ENCODE measurements at regions not wholly inside any gene's neighbourhood (a gene's known extent, or its start where the extent isn't known, plus 50 kb on each side); places are given as distances from the start of the nearest gene placed in this dataset.
"Not testable (repeated sequence)": the region's sequence is repeated elsewhere in the genome, so short reads cannot be mapped to it uniquely, and the experiment has no call there.

GRCh38 chr11:91394073-91394726, 830.4 kb upstream of the FAT3 start:
- no peak for DNase-seq (ENCODE audit: extremely low read depth, low read depth, low spot score)

GRCh38 chr11:91382946-91383345, 841.7 kb upstream of the FAT3 start:
- no peak for DNase-seq (ENCODE audit: extremely low read depth, low read depth, low spot score)

- DNase-seq (ENCODE audit: extremely low read depth, low read depth, low spot score), result no peak
These were observed 849.8 kb upstream of the FAT3 start for GRCh38 chr11:91374794-91375193.

- DNase-seq (ENCODE audit: extremely low read depth, low read depth, low spot score), result no peak
These were observed 851.1 kb upstream of the FAT3 start for GRCh38 chr11:91373497-91373896.

- no peak for DNase-seq (ENCODE audit: extremely low read depth, low read depth, low spot score)
These were observed 857.8 kb upstream of the FAT3 start for GRCh38 chr11:91366816-91367215.

- no peak for DNase-seq (ENCODE audit: extremely low read depth, low read depth, low spot score)
These were observed 858.5 kb upstream of the FAT3 start for GRCh38 chr11:91365986-91366585.

- DNase-seq (ENCODE audit: extremely low read depth, low read depth, low spot score), result no peak
These were observed 873.7 kb upstream of the FAT3 start for GRCh38 chr11:91350931-91351330.

- no peak for DNase-seq (ENCODE audit: extremely low read depth, low read depth, low spot score)
These were observed 897.9 kb upstream of the FAT3 start for GRCh38 chr11:91326751-91327150.

- no peak for DNase-seq (ENCODE audit: extremely low read depth, low read depth, low spot score)
These were observed 898.3 kb upstream of the FAT3 start for GRCh38 chr11:91326280-91326679.

- DNase-seq (ENCODE audit: extremely low read depth, low read depth, low spot score), result no peak
These were observed 910.1 kb upstream of the FAT3 start for GRCh38 chr11:91314521-91314920.

- no peak for DNase-seq (ENCODE audit: extremely low read depth, low read depth, low spot score)
These were observed 912.1 kb upstream of the FAT3 start for GRCh38 chr11:91312541-91312940.

GRCh38 chr11:91310085-91310484, 914.5 kb upstream of the FAT3 start:
- DNase-seq (ENCODE audit: extremely low read depth, low read depth, low spot score), result no peak

GRCh38 chr11:91308069-91308468, 916.5 kb upstream of the FAT3 start:
- no peak for DNase-seq (ENCODE audit: extremely low read depth, low read depth, low spot score)

GRCh38 chr11:91305402-91305801, 919.2 kb upstream of the FAT3 start:
- DNase-seq (ENCODE audit: extremely low read depth, low read depth, low spot score), result no peak

GRCh38 chr11:91303749-91304148, 920.9 kb upstream of the FAT3 start:
- DNase-seq (ENCODE audit: extremely low read depth, low read depth, low spot score), result no peak

- no peak for DNase-seq (ENCODE audit: extremely low read depth, low read depth, low spot score)
These were observed 924.6 kb upstream of the FAT3 start for GRCh38 chr11:91299980-91300379.

GRCh38 chr11:91296629-91297028, 928.0 kb upstream of the FAT3 start:
- DNase-seq (ENCODE audit: extremely low read depth, low read depth, low spot score), result no peak

- DNase-seq (ENCODE audit: extremely low read depth, low read depth, low spot score), result no peak
These were observed 929.0 kb upstream of the FAT3 start for GRCh38 chr11:91295591-91295990.

GRCh38 chr11:91293119-91293518, 931.5 kb upstream of the FAT3 start:
- no peak for DNase-seq (ENCODE audit: extremely low read depth, low read depth, low spot score)

- DNase-seq (ENCODE audit: extremely low read depth, low read depth, low spot score), result no peak
These were observed 952.5 kb upstream of the FAT3 start for GRCh38 chr11:91272089-91272488.

- DNase-seq (ENCODE audit: extremely low read depth, low read depth, low spot score), result not testable (repeated sequence)
These were observed 955.9 kb upstream of the FAT3 start for GRCh38 chr11:91268512-91269295.

- no peak for DNase-seq (ENCODE audit: extremely low read depth, low read depth, low spot score)
These were observed 958.7 kb upstream of the FAT3 start for GRCh38 chr11:91265946-91266345.

All from glomerular endothelial cell (primary cell).